ENCODE measurements at regions not wholly inside any gene's neighbourhood (a gene's known extent, or its start where the extent isn't known, plus 50 kb on each side); places are given as distances from the start of the nearest gene placed in this dataset.

DNA sequence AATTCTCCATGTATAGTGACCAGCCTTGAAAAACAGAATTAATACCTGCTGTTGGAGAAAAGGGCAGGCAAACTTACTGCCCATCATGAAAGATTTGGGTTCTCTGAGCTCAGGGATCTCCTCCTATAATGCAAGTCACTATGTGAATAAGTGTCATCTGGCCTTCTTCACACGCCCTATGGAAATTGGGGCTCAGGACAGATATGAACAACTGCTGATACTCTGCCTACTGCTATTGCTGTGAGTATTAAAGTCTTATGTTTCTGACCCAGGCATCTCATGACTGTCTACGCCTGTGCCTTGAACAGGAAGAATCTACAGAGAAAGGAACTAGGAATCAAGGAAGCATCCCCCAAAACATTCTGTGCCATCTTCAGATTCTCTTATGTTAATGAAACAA is 226.1 kb downstream of the SOD2 start:
- Mint-ChIP-seq H3K27me3 (ENCODE audit: low read depth) (peaks cover 15% of the 10 kb centered on the region), H3K4me1 (no peaks in the 10 kb centered on the region), H3K27ac (ENCODE audit: unreplicated experiment) (no peak overlapping the region), H3K36me3 (ENCODE audit: low read depth) (no peaks in the 10 kb centered on the region), H3K4me3 (no peak overlapping the region), H3K9me3 (peaks cover 5% of the 10 kb centered on the region)
- DNase-seq (ENCODE audit: low read depth, low spot score) = no peak
- TF ChIP-seq, protein P1, sequence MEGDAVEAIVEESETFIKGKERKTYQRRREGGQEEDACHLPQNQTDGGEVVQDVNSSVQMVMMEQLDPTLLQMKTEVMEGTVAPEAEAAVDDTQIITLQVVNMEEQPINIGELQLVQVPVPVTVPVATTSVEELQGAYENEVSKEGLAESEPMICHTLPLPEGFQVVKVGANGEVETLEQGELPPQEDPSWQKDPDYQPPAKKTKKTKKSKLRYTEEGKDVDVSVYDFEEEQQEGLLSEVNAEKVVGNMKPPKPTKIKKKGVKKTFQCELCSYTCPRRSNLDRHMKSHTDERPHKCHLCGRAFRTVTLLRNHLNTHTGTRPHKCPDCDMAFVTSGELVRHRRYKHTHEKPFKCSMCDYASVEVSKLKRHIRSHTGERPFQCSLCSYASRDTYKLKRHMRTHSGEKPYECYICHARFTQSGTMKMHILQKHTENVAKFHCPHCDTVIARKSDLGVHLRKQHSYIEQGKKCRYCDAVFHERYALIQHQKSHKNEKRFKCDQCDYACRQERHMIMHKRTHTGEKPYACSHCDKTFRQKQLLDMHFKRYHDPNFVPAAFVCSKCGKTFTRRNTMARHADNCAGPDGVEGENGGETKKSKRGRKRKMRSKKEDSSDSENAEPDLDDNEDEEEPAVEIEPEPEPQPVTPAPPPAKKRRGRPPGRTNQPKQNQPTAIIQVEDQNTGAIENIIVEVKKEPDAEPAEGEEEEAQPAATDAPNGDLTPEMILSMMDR (conservative IDR thresholded peaks at IDR 0.05) = no peak

DNA sequence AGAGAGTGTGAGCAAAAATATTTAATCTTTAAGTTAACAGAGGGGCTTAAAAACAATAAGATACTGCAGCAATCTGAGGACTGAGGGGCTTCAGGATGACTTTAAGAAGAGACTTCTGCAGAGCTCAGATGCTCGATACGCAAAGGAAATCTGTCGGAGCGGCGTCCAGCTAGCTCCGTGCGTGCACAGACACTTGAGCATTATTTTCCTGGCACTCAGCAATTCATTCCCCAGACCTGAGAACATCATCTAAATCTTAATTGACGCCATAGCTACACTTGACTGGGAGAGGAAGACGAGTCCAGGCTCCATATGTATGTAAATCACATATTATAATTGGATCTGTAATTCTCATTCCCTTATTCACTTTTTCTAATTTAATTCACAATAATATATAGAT is 228.2 kb downstream of the SOD2 start:
- Mint-ChIP-seq H3K27me3 (ENCODE audit: low read depth) (peaks cover 27% of the 10 kb centered on the region), H3K9me3 (no peaks in the 10 kb centered on the region)

DNA sequence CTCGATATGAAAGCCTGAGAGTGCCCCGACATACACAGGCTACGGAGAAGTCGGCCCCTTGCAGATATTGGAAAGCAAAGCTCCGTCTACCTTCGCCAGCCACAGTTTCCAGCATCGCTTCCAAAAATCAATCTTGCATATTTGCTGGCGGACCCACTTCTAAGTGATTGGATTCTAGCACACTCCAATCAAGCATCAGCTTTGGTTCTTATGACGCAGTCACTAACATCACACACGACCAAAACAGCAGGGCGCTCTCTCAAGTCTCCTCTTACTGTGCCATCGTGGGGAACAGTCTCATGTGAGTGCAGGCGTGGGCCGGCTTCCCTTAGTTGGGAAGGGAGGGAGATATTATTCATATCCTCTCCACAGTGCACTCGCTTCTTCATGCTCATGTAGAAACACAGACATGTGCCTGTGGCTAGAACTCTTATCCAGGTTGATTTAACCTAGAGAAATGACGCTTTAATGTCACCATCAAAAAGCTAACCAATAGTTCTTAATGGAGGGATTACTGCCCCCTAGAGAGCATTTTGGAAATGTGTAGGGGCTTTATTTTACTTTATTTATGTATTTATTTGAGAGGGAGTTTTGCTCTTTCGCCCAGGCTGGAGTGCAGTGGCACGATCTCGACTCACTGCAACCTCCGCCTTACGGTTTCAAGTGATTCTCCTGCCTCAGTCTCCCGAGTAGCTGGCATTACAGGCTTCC is 229.8 kb downstream of the SOD2 start:
- TF ChIP-seq, protein P1 (conservative IDR thresholded peaks at IDR 0.05) = peak; percentile 61
- no peaks in the 10 kb centered on the region for H3K36me3 Mint-ChIP-seq (ENCODE audit: low read depth)
- H3K4me1 Mint-ChIP-seq = no peaks in the 10 kb centered on the region
- H3K9me3 Mint-ChIP-seq = no peaks in the 10 kb centered on the region
- H3K27ac Mint-ChIP-seq (ENCODE audit: unreplicated experiment) = no peak overlapping the region
- peaks cover 27% of the 10 kb centered on the region for H3K27me3 Mint-ChIP-seq (ENCODE audit: low read depth)
- DNase-seq (ENCODE audit: low read depth, low spot score) = no peak
- H3K4me3 Mint-ChIP-seq = no peak overlapping the region

More for the DNA sequence above, 228.2 kb downstream of the SOD2 start:
- no peak overlapping the region for H3K27ac Mint-ChIP-seq (ENCODE audit: unreplicated experiment)
- H3K4me3 Mint-ChIP-seq = no peak overlapping the region
- TF ChIP-seq, protein P1 (conservative IDR thresholded peaks at IDR 0.05) = no peak
- no peak for DNase-seq (ENCODE audit: low read depth, low spot score)
- no peaks in the 10 kb centered on the region for H3K36me3 Mint-ChIP-seq (ENCODE audit: low read depth)
- H3K4me1 Mint-ChIP-seq = no peaks in the 10 kb centered on the region

DNA sequence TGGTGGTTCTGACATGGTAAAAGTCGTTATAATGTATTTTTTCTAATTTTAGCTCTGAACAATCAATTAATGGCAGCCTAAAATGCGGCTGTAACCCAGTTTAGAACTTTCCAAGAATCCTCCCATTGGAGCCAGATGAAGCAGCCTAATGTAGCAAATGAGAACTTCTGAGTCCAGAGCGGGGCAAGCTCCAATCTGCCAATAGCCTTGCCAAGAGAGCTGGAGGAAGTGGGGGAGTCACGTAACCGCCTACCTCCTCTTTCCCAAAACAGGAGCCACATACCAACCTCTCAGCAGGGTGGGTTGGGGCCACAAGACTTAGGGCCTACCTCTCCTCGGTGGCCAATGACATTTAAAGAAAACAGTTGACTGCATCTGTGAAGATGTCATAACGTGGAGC is 230.6 kb downstream of the SOD2 start:
- Mint-ChIP-seq H3K36me3 (ENCODE audit: low read depth) (no peaks in the 10 kb centered on the region), H3K27ac (ENCODE audit: unreplicated experiment) (no peak overlapping the region), H3K27me3 (ENCODE audit: low read depth) (peaks cover 27% of the 10 kb centered on the region), H3K4me3 (no peak overlapping the region), H3K4me1 (no peaks in the 10 kb centered on the region), H3K9me3 (no peaks in the 10 kb centered on the region)
- TF ChIP-seq, protein P1 (conservative IDR thresholded peaks at IDR 0.05) = no peak
- DNase-seq (ENCODE audit: low read depth, low spot score) = no peak

DNA sequence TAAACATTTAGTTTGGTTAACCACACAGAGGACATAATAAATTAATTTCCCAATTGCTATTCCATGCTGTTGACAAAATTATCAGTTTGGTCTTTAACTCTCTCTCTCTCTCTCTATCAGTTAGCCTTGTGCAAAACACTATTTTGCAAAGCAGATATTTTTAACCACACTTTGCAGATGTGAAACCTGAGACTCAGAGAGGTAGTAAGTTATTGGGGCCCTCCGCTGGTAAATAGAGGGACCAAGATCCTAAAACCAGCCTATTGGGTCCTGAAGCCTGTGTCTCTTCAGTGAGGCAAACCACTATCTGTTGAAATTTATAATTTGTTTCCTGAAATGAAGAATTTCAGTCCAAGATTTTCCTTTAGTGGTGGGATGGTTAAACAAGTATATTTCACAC is 231.0 kb downstream of the SOD2 start:
- Mint-ChIP-seq H3K4me3 (no peak overlapping the region), H3K27ac (ENCODE audit: unreplicated experiment) (no peak overlapping the region), H3K36me3 (ENCODE audit: low read depth) (no peaks in the 10 kb centered on the region), H3K9me3 (no peaks in the 10 kb centered on the region), H3K27me3 (ENCODE audit: low read depth) (peaks cover 27% of the 10 kb centered on the region), H3K4me1 (no peaks in the 10 kb centered on the region)
- TF ChIP-seq, protein P1 (conservative IDR thresholded peaks at IDR 0.05) = no peak
- no peak for DNase-seq (ENCODE audit: low read depth, low spot score)

Data from neural crest cell (in vitro differentiated cells).